GM19238 (cell line): ENCODE measurements at regions not wholly inside any gene's neighbourhood (a gene's known extent, or its start where the extent isn't known, plus 50 kb on each side); places are given as distances from the start of the nearest gene placed in this dataset.

Experiments used
- DNase-seq: peaks from one replicate; pipeline ENCODE4 v3.0.0; 2011; ENCODE audit warnings: low spot score; ENCODE audit not compliant: insufficient read length

GRCh38 chr2:150907466-150907865 lies 354.2 kb downstream of the RBM43 start:
- no peak for DNase-seq

GRCh38 chr2:150903461-150903860 lies 358.2 kb downstream of the RBM43 start:
- DNase-seq, result no peak

- no peak for DNase-seq
Observed at GRCh38 chr2:150903055-150903454, 358.6 kb downstream of the RBM43 start.

- no peak for DNase-seq
Observed at GRCh38 chr2:150900913-150901312, 360.8 kb downstream of the RBM43 start.

- no peak for DNase-seq
Observed at GRCh38 chr2:150895968-150896367, 365.7 kb downstream of the RBM43 start.

- DNase-seq, result no peak
Observed at GRCh38 chr2:150889141-150889540, 372.5 kb downstream of the RBM43 start.

- DNase-seq, result no peak
Observed at GRCh38 chr2:150888337-150888736, 373.3 kb downstream of the RBM43 start.

- no peak for DNase-seq
Observed at GRCh38 chr2:150887926-150888325, 373.7 kb downstream of the RBM43 start.

- DNase-seq, result no peak
Observed at GRCh38 chr2:150885774-150886386, 375.8 kb downstream of the RBM43 start.

- no peak for DNase-seq
Observed at GRCh38 chr2:150885236-150885635, 376.4 kb downstream of the RBM43 start.

GRCh38 chr2:150883613-150883895 lies 378.1 kb downstream of the RBM43 start:
- no peak for DNase-seq

GRCh38 chr2:150882751-150883612 lies 378.7 kb downstream of the RBM43 start:
- DNase-seq, result no peak

GRCh38 chr2:150880986-150881385 lies 380.7 kb downstream of the RBM43 start:
- no peak for DNase-seq

GRCh38 chr2:150878356-150878755 lies 383.3 kb downstream of the RBM43 start:
- no peak for DNase-seq

GRCh38 chr2:150876251-150876950 lies 385.3 kb downstream of the RBM43 start:
- DNase-seq, result no peak

- DNase-seq, result no peak
Observed at GRCh38 chr2:150873396-150873772, 385.9 kb upstream of the RND3 start.

GRCh38 chr2:150872756-150873395 lies 385.4 kb upstream of the RND3 start:
- DNase-seq, result no peak

- no peak for DNase-seq
Observed at GRCh38 chr2:150866431-150866830, 379.0 kb upstream of the RND3 start.

- DNase-seq, result no peak
Observed at GRCh38 chr2:150863691-150864090, 376.2 kb upstream of the RND3 start.

- no peak for DNase-seq
Observed at GRCh38 chr2:150860301-150860700, 372.8 kb upstream of the RND3 start.

GRCh38 chr2:150859877-150860276 lies 372.4 kb upstream of the RND3 start:
- DNase-seq, result no peak

- DNase-seq, result no peak
Observed at GRCh38 chr2:150859162-150859561, 371.7 kb upstream of the RND3 start.
